HL-60 (cell line): ENCODE measurements at regions not wholly inside any gene's neighbourhood (a gene's known extent, or its start where the extent isn't known, plus 50 kb on each side); places are given as distances from the start of the nearest gene placed in this dataset.

Experiments used
- GABPA ChIP-seq: IDR thresholded peaks from 2 replicates; pipeline ENCODE4 v1.6.1; 2012; ENCODE audit warnings: low read depth
- POLR2AphosphoS5 ChIP-seq: IDR thresholded peaks from 2 replicates; pipeline ENCODE4 v1.6.1; 2012; ENCODE audit warnings: low read depth
- REST ChIP-seq: IDR thresholded peaks from 2 replicates; pipeline ENCODE4 v1.6.1; 2012; ENCODE audit warnings: low read depth; ENCODE audit not compliant: insufficient replicate concordance
- SPI1 ChIP-seq: IDR thresholded peaks from 2 replicates; pipeline ENCODE4 v1.6.1; 2012; ENCODE audit warnings: low read depth, mild to moderate bottlenecking, borderline replicate concordance
- TF ChIP-seq, protein P1 (sequence below): IDR thresholded peaks from one replicate; pipeline ENCODE4 v1.5.1; 2011; ENCODE audit warnings: low read length, control low read depth, inconsistent platforms; ENCODE audit not compliant: insufficient read depth

GRCh38 chrX:94932278-94932965, 1258.4 kb downstream of the FAM133A start:
- TF ChIP-seq, protein P1, sequence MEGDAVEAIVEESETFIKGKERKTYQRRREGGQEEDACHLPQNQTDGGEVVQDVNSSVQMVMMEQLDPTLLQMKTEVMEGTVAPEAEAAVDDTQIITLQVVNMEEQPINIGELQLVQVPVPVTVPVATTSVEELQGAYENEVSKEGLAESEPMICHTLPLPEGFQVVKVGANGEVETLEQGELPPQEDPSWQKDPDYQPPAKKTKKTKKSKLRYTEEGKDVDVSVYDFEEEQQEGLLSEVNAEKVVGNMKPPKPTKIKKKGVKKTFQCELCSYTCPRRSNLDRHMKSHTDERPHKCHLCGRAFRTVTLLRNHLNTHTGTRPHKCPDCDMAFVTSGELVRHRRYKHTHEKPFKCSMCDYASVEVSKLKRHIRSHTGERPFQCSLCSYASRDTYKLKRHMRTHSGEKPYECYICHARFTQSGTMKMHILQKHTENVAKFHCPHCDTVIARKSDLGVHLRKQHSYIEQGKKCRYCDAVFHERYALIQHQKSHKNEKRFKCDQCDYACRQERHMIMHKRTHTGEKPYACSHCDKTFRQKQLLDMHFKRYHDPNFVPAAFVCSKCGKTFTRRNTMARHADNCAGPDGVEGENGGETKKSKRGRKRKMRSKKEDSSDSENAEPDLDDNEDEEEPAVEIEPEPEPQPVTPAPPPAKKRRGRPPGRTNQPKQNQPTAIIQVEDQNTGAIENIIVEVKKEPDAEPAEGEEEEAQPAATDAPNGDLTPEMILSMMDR, result no peak
- TF ChIP-seq POLR2AphosphoS5, result no peak
- TF ChIP-seq REST, result no peak
- no peak for TF ChIP-seq GABPA
- no peak for TF ChIP-seq SPI1
